ENCODE measurements at regions not wholly inside any gene's neighbourhood (a gene's known extent, or its start where the extent isn't known, plus 50 kb on each side); places are given as distances from the start of the nearest gene placed in this dataset.

DNA sequence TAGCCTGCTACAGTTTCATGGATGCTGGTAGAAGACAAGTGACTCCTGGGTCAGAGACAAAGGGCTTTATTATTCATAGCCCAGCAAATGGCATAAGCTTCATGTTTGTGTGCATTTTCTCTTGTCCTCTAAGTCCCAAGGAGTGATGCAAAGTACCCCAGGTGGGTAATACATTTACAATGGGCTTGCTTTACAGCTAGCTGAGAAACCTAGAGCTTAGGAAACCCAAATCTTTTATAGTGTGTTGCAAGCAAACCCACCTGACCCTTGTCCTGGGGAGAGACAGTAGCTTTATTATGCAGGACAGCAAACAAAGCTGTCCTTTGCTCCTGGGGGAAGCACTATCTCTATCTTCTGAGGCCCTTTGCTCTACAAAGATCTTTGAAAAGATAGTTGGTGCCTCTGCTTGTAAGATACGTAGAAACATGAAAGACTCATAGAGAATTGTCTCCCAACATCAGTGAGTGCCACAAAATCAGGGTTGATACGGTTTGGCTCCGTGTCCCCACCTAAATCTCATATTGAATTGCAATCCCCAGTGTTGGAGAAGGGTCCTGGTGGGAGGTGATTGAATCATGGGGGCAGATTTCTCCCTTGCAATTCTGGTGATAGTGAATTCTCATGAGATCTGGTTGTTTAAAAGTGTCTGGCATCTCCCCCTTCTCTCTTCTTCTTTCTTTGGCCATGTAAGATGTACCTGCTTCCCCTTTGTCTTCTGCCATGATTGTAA lies 315.8 kb upstream of the USP24 start:
- H3K27ac ChIP-seq (replicated peaks) = no peak overlapping the region
- DNase-seq (ENCODE audit: low read depth in 1 of 2, low spot score in 1 of 2) = no peak
- TF ChIP-seq, protein P1, sequence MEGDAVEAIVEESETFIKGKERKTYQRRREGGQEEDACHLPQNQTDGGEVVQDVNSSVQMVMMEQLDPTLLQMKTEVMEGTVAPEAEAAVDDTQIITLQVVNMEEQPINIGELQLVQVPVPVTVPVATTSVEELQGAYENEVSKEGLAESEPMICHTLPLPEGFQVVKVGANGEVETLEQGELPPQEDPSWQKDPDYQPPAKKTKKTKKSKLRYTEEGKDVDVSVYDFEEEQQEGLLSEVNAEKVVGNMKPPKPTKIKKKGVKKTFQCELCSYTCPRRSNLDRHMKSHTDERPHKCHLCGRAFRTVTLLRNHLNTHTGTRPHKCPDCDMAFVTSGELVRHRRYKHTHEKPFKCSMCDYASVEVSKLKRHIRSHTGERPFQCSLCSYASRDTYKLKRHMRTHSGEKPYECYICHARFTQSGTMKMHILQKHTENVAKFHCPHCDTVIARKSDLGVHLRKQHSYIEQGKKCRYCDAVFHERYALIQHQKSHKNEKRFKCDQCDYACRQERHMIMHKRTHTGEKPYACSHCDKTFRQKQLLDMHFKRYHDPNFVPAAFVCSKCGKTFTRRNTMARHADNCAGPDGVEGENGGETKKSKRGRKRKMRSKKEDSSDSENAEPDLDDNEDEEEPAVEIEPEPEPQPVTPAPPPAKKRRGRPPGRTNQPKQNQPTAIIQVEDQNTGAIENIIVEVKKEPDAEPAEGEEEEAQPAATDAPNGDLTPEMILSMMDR (IDR thresholded peaks at IDR 0.05; ENCODE audit: insufficient read depth, low read length) = no peak
- H3K27me3 ChIP-seq (ENCODE audit: insufficient read depth, poor library complexity, severe bottlenecking) = no peaks in the 10 kb centered on the region
- H3K4me3 ChIP-seq (replicated peaks; ENCODE audit: insufficient read depth, low read length) = no peak overlapping the region

DNA sequence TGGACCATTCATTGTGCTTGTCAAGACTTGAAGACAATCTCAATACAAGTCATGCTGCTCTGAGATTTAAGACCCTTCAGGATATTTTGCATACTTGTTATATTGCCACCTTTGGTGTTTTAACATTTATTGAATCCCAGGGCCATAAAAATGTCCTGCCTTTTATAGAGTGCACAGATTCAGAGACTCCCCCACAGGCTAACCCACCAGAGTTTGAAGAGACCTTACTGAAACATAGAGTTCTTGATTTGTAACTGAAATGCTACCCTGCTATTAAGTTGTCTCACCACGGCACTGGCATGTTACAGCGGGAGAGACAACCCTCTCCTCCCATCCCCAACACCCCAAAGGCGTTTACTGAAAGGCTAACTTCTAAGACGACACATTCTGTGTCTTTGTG lies 313.9 kb upstream of the USP24 start:
- H3K27ac ChIP-seq (replicated peaks) = no peak overlapping the region
- TF ChIP-seq GABPA (IDR thresholded peaks at IDR 0.05; ENCODE audit: low read depth) = no peak
- H3K4me3 ChIP-seq (replicated peaks; ENCODE audit: insufficient read depth, low read length) = no peak overlapping the region
- DNase-seq (ENCODE audit: low read depth in 1 of 2, low spot score in 1 of 2) = no peak
- no peaks in the 10 kb centered on the region for H3K27me3 ChIP-seq (ENCODE audit: insufficient read depth, poor library complexity, severe bottlenecking)

DNA sequence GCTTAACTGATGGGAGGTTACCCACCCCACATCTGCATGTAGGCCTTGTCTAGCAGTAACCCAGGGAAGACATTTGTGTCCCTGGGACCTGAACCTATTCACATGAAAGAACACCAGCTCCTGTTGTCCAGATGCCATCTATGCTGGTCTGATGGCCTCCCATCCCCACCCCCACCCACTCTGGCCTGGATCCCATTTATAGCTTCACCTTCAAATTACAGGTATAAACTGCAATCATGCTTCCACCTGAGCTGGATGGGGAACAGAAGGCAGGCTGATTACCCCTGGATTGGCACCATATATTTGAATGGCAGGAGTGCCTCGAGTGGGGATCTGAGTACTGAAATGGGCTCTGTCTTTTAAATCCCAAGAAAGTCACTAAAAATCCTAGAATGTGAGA lies 312.7 kb upstream of the USP24 start:
- no peak for DNase-seq (ENCODE audit: low read depth in 1 of 2, low spot score in 1 of 2)
- no peak overlapping the region for H3K4me3 ChIP-seq (replicated peaks; ENCODE audit: insufficient read depth, low read length)
- H3K27me3 ChIP-seq (ENCODE audit: insufficient read depth, poor library complexity, severe bottlenecking) = no peaks in the 10 kb centered on the region
- no peak overlapping the region for H3K27ac ChIP-seq (replicated peaks)
- no peak for TF ChIP-seq SPI1 (IDR thresholded peaks at IDR 0.05; ENCODE audit: borderline replicate concordance, low read depth)
- no peak for TF ChIP-seq POLR2AphosphoS5 (IDR thresholded peaks at IDR 0.05; ENCODE audit: low read depth)
- TF ChIP-seq, protein P1 (IDR thresholded peaks at IDR 0.05; ENCODE audit: insufficient read depth, low read length) = no peak
- TF ChIP-seq, protein P2, sequence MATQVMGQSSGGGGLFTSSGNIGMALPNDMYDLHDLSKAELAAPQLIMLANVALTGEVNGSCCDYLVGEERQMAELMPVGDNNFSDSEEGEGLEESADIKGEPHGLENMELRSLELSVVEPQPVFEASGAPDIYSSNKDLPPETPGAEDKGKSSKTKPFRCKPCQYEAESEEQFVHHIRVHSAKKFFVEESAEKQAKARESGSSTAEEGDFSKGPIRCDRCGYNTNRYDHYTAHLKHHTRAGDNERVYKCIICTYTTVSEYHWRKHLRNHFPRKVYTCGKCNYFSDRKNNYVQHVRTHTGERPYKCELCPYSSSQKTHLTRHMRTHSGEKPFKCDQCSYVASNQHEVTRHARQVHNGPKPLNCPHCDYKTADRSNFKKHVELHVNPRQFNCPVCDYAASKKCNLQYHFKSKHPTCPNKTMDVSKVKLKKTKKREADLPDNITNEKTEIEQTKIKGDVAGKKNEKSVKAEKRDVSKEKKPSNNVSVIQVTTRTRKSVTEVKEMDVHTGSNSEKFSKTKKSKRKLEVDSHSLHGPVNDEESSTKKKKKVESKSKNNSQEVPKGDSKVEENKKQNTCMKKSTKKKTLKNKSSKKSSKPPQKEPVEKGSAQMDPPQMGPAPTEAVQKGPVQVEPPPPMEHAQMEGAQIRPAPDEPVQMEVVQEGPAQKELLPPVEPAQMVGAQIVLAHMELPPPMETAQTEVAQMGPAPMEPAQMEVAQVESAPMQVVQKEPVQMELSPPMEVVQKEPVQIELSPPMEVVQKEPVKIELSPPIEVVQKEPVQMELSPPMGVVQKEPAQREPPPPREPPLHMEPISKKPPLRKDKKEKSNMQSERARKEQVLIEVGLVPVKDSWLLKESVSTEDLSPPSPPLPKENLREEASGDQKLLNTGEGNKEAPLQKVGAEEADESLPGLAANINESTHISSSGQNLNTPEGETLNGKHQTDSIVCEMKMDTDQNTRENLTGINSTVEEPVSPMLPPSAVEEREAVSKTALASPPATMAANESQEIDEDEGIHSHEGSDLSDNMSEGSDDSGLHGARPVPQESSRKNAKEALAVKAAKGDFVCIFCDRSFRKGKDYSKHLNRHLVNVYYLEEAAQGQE (IDR thresholded peaks at IDR 0.05; ENCODE audit: insufficient replicate concordance, low read depth) = no peak
- TF ChIP-seq GABPA (IDR thresholded peaks at IDR 0.05; ENCODE audit: low read depth) = no peak

DNA sequence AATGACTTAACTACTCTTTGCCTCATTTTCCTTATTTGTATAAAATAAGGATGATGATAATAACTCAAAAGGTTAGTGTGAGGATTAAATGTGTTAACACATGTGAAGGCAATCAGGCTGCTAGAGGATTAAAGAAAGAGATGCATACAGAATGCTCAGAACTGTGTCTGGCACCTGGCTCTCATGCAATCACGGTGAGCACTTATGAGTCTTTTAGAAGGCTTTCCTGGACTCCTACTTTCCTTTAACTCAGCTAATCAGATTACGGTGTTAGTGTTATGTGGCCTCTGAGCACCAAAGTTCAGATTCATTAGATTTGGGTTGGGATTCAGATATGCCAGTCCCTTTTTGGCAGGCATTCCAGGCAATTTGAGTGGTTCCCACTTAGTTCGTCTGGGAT lies 311.6 kb upstream of the USP24 start:
- TF ChIP-seq SPI1 (IDR thresholded peaks at IDR 0.05; ENCODE audit: borderline replicate concordance, low read depth) (no peak), GABPA (IDR thresholded peaks at IDR 0.05; ENCODE audit: low read depth) (no peak), POLR2AphosphoS5 (IDR thresholded peaks at IDR 0.05; ENCODE audit: low read depth) (no peak)
- TF ChIP-seq, protein P1 (IDR thresholded peaks at IDR 0.05; ENCODE audit: insufficient read depth, low read length) = no peak
- TF ChIP-seq, protein P2 (IDR thresholded peaks at IDR 0.05; ENCODE audit: insufficient replicate concordance, low read depth) = no peak
- Histone ChIP-seq H3K27ac (replicated peaks) (no peak overlapping the region), H3K27me3 (ENCODE audit: insufficient read depth, poor library complexity, severe bottlenecking) (no peaks in the 10 kb centered on the region), H3K4me3 (replicated peaks; ENCODE audit: insufficient read depth, low read length) (no peak overlapping the region)
- no peak for DNase-seq (ENCODE audit: low read depth in 1 of 2, low spot score in 1 of 2)
